OCI-LY3 (cell line): ENCODE measurements at regions not wholly inside any gene's neighbourhood (a gene's known extent, or its start where the extent isn't known, plus 50 kb on each side); places are given as distances from the start of the nearest gene placed in this dataset.

Experiments used
- H2AFZ ChIP-seq: fragments of 200-600, 300-600 bp; shearing (Covaris generic); 2 replicates; pipeline ENCODE4 v1.6.0; 2014; ENCODE audit warnings: antibody characterized with exemption, low read depth, low read length
- H3K27ac ChIP-seq: fragments of 200-600, 300-600 bp; sonication (generic); 2 replicates; pipeline ENCODE4 v1.5.1; 2014; ENCODE audit warnings: mild to moderate bottlenecking, low read length, moderate library complexity, mixed read lengths
- H3K27me3 ChIP-seq: fragments of 200-600, 300-600 bp; sonication (generic); 2 replicates; pipeline ENCODE4 v1.6.1; 2014; ENCODE audit warnings: low read depth, low read length, mixed read lengths
- H3K36me3 ChIP-seq: fragments of 200-600, 300-600 bp; sonication (generic); replicated peaks from 2 replicates; pipeline ENCODE3; 2014; ENCODE audit warnings: low read depth, low read length, mixed read lengths
- H3K4me1 ChIP-seq: fragments of 300-600, 200-600 bp; sonication (generic); 2 replicates; pipeline ENCODE4 v1.6.1; 2014; ENCODE audit warnings: low read length, mixed read lengths
- H3K4me2 ChIP-seq: fragments of 200-600, 300-600 bp; sonication (generic); 2 replicates; pipeline ENCODE4 v1.6.1; 2014; ENCODE audit warnings: low read length, mixed read lengths
- H3K4me3 ChIP-seq: fragments of 300-600, 200-600 bp; sonication (generic); 2 replicates; pipeline ENCODE4 v1.5.1; 2014; ENCODE audit warnings: antibody characterized with exemption, mild to moderate bottlenecking, low read length, moderate library complexity
- H3K79me2 ChIP-seq: fragments of 300-600, 200-600 bp; shearing (Covaris generic); 2 replicates; pipeline ENCODE4 v1.6.1; 2014; ENCODE audit warnings: mild to moderate bottlenecking, low read length, mixed read lengths
- H3K9ac ChIP-seq: fragments of 300-600, 200-600 bp; shearing (Covaris generic); 2 replicates; pipeline ENCODE4 v1.6.0; 2014; ENCODE audit warnings: mild to moderate bottlenecking, low read length, moderate library complexity
- H3K9me3 ChIP-seq: fragments of 200-600, 300-600 bp; shearing (Covaris generic); 2 replicates; pipeline ENCODE4 v1.6.1; 2014; ENCODE audit warnings: low read length, mixed read lengths; ENCODE audit not compliant: insufficient read depth
- H4K20me1 ChIP-seq: fragments of 200-600, 300-600 bp; sonication (generic); 2 replicates; pipeline ENCODE4 v1.6.1; 2016; ENCODE audit warnings: low read length, mixed read lengths; ENCODE audit not compliant: insufficient read depth
- CTCF ChIP-seq: fragments of 200-600, 300-600 bp; sonication (generic); IDR thresholded peaks from 2 replicates; pipeline ENCODE4 v1.5.1; 2014; ENCODE audit warnings: antibody characterized with exemption, low read length, low read depth
- EZH2phosphoT487 ChIP-seq: fragments of 200-600 bp; shearing (Covaris generic); IDR thresholded peaks from 2 replicates; pipeline ENCODE4 v1.6.1; 2018; ENCODE audit warnings: antibody characterized with exemption, mixed run types, low read depth

DNA sequence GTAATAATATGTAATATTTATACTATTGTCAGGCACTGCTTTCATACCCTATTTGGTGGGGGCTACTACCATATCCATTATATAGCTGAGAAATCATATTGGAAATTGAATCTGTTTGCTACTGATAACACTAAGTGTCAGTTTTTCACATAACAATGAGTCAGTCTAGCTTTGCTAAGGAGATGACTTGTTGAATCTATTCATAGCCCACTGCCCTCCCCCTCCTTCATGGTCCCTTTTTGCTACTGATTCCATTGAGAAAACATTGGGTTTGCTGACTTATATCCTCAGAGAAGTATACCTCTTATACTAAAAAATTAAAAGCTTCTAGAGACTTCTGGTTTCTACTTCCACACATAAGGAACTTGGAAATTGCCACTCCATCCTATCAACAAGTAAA is 1898.4 kb downstream of the STIM2 start:
- Histone ChIP-seq H3K79me2 (no peaks in the 10 kb centered on the region), H3K36me3 (no peaks in the 10 kb centered on the region), H3K9me3 (no peaks in the 10 kb centered on the region), H3K9ac (no peak overlapping the region), H3K4me2 (no peak overlapping the region), H2AFZ (no peak overlapping the region), H3K4me3 (no peak overlapping the region), H3K4me1 (no peaks in the 10 kb centered on the region), H4K20me1 (no peaks in the 10 kb centered on the region), H3K27ac (no peak overlapping the region), H3K27me3 (no peaks in the 10 kb centered on the region)
- TF ChIP-seq CTCF (no peak), EZH2phosphoT487 (no peak)

GRCh38 chr4:28760003-28760402 is 1899.4 kb downstream of the STIM2 start:
- Histone ChIP-seq H3K9ac (no peak overlapping the region), H4K20me1 (no peaks in the 10 kb centered on the region), H3K9me3 (no peaks in the 10 kb centered on the region), H3K27me3 (no peaks in the 10 kb centered on the region), H2AFZ (no peak overlapping the region), H3K4me1 (no peaks in the 10 kb centered on the region), H3K79me2 (no peaks in the 10 kb centered on the region), H3K36me3 (no peaks in the 10 kb centered on the region), H3K4me3 (no peak overlapping the region), H3K4me2 (no peak overlapping the region), H3K27ac (no peak overlapping the region)
- TF ChIP-seq CTCF (no peak), EZH2phosphoT487 (no peak)

DNA sequence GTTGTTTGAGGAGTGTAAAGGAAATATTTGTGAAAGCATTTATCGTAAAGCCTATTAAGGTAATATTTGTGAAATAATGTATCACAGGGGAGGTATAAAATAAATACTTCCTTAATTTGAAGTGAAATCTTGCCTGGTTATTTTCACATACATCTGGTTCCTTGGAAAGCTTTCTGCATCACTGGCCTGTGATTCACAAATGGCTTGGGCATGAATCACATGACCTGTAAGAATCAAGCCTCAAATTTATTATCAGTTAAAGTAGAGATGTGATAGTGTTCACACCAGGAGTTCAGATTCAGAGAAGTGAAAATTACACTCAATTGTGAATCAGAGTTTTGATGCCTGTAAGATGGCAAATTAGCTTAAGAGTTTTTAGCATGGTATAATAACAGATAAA is 1911.4 kb downstream of the STIM2 start:
- H3K9me3 ChIP-seq, result no peaks in the 10 kb centered on the region
- TF ChIP-seq EZH2phosphoT487, result no peak
- no peak overlapping the region for H2AFZ ChIP-seq
- no peaks in the 10 kb centered on the region for H3K27me3 ChIP-seq
- H3K27ac ChIP-seq, result no peak overlapping the region
- no peaks in the 10 kb centered on the region for H3K4me1 ChIP-seq
- no peak overlapping the region for H3K9ac ChIP-seq
- H3K36me3 ChIP-seq, result no peaks in the 10 kb centered on the region
- H4K20me1 ChIP-seq, result no peaks in the 10 kb centered on the region
- no peak overlapping the region for H3K4me3 ChIP-seq
- no peaks in the 10 kb centered on the region for H3K79me2 ChIP-seq
- H3K4me2 ChIP-seq, result no peak overlapping the region

DNA sequence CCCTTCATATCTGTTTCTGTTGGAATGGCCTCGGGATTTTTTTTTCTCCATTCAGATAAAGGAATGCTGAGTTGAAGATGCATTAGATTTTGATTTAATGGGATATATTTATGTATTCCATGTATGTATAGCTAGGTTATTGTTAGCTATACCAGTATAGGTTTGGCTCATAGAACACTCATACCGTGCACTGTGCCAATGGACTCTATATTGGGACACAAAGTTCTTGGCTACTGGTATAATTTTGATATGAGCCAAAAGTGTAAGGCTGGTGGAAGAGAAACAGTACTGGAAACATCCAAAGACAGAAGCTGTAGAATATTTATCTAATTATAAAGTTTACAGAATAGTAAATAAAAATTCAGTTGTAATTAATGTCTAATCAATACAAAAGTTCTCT is 1912.1 kb downstream of the STIM2 start:
- Histone ChIP-seq H3K4me2 (no peak overlapping the region), H3K27ac (no peak overlapping the region), H3K27me3 (no peaks in the 10 kb centered on the region), H3K9ac (no peak overlapping the region), H3K9me3 (no peaks in the 10 kb centered on the region), H3K36me3 (no peaks in the 10 kb centered on the region), H3K79me2 (no peaks in the 10 kb centered on the region), H4K20me1 (no peaks in the 10 kb centered on the region), H3K4me1 (no peaks in the 10 kb centered on the region), H2AFZ (no peak overlapping the region), H3K4me3 (no peak overlapping the region)
- TF ChIP-seq EZH2phosphoT487 (no peak), CTCF (no peak)

- no peaks in the 10 kb centered on the region for H3K36me3 ChIP-seq
- H3K27ac ChIP-seq, result no peak overlapping the region
- H3K27me3 ChIP-seq, result no peaks in the 10 kb centered on the region
- no peaks in the 10 kb centered on the region for H3K79me2 ChIP-seq
- H2AFZ ChIP-seq, result no peak overlapping the region
- no peak overlapping the region for H3K9ac ChIP-seq
- H4K20me1 ChIP-seq, result no peaks in the 10 kb centered on the region
- H3K9me3 ChIP-seq, result no peaks in the 10 kb centered on the region
- TF ChIP-seq EZH2phosphoT487 (no peak), CTCF (no peak)
- no peak overlapping the region for H3K4me3 ChIP-seq
- no peak overlapping the region for H3K4me2 ChIP-seq
- H3K4me1 ChIP-seq, result no peaks in the 10 kb centered on the region
Observed at GRCh38 chr4:28774344-28774743, 1913.7 kb downstream of the STIM2 start.
